Astrocyte (in vitro differentiated cells and primary cell): ENCODE measurements at regions not wholly inside any gene's neighbourhood (a gene's known extent, or its start where the extent isn't known, plus 50 kb on each side); places are given as distances from the start of the nearest gene placed in this dataset.

Source experiments
- DNase-seq: peaks from one replicate; pipeline ENCODE4 v3.0.0-alpha.2; 2010; ENCODE audit warnings: low read depth
- FAIRE-seq: peaks from 2 replicates; lab custom pipeline; 2011; peaks lifted over from hg19 to GRCh38; lab: Jason Lieb, UNC
- H2AFZ ChIP-seq: 2 replicates; pipeline ENCODE4 v1.6.0; 2012; ENCODE audit warnings: low read depth, low read length, inconsistent platforms
- H3K27ac ChIP-seq: 2 replicates; pipeline ENCODE4 v1.5.1; 2011; ENCODE audit warnings: low read depth, low read length, inconsistent platforms
- H3K27me3 ChIP-seq: 2 replicates; pipeline ENCODE4 v1.6.0; 2011; ENCODE audit warnings: low read length, inconsistent platforms; ENCODE audit not compliant: insufficient read depth
- H3K36me3 ChIP-seq: 2 replicates; pipeline ENCODE4 v1.5.1; 2011; ENCODE audit warnings: low read length, inconsistent platforms; ENCODE audit not compliant: insufficient read depth
- H3K4me1 ChIP-seq: 2 replicates; pipeline ENCODE4 v1.5.1; 2011; ENCODE audit warnings: low read length, inconsistent platforms; ENCODE audit not compliant: insufficient read depth
- H3K4me2 ChIP-seq: 2 replicates; pipeline ENCODE4 v1.6.0; 2012; ENCODE audit warnings: low read length, inconsistent platforms
- H3K4me3 ChIP-seq: 2 replicates; pipeline ENCODE4 v1.5.1; 2011; ENCODE audit warnings: low read depth, mild to moderate bottlenecking, low read length, inconsistent platforms; ENCODE audit not compliant: insufficient read depth
- H3K79me2 ChIP-seq: 2 replicates; pipeline ENCODE4 v1.6.0; 2012; ENCODE audit warnings: mild to moderate bottlenecking, low read length, inconsistent platforms; ENCODE audit not compliant: insufficient read depth
- H3K9ac ChIP-seq: 2 replicates; pipeline ENCODE4 v1.6.0; 2012; ENCODE audit warnings: mild to moderate bottlenecking, low read length, inconsistent platforms
- H3K9me3 ChIP-seq: 2 replicates; pipeline ENCODE4 v1.5.1; 2012; ENCODE audit warnings: low read depth, mild to moderate bottlenecking, low read length, inconsistent platforms; ENCODE audit not compliant: insufficient read depth
- H4K20me1 ChIP-seq: 2 replicates; pipeline ENCODE4 v1.6.0; 2012; ENCODE audit warnings: low read length, inconsistent platforms; ENCODE audit not compliant: insufficient read depth
- H3K27ac Mint-ChIP-seq: one replicate; pipeline ENCODE4 v1.8.0; 2021; ENCODE audit warnings: mild to moderate bottlenecking, mixed read lengths; ENCODE audit not compliant: unreplicated experiment
- H3K27me3 Mint-ChIP-seq: one replicate; pipeline ENCODE4 v1.8.0; 2021; ENCODE audit warnings: low read depth, mixed read lengths; ENCODE audit not compliant: unreplicated experiment
- H3K36me3 Mint-ChIP-seq: one replicate; pipeline ENCODE4 v1.8.0; 2021; ENCODE audit warnings: low read depth, mixed read lengths; ENCODE audit not compliant: unreplicated experiment
- H3K4me1 Mint-ChIP-seq: one replicate; pipeline ENCODE4 v1.8.0; 2021; ENCODE audit warnings: low read depth, mixed read lengths; ENCODE audit not compliant: unreplicated experiment
- H3K4me3 Mint-ChIP-seq: one replicate; pipeline ENCODE4 v1.8.0; 2021; ENCODE audit warnings: mild to moderate bottlenecking, moderate library complexity, mixed read lengths; ENCODE audit not compliant: unreplicated experiment
- H3K9me3 Mint-ChIP-seq: one replicate; pipeline ENCODE4 v1.8.0; 2021; ENCODE audit warnings: mild to moderate bottlenecking, mixed read lengths; ENCODE audit not compliant: unreplicated experiment
- EZH2 ChIP-seq: IDR thresholded peaks from 2 replicates; pipeline ENCODE4 v1.6.1; 2012; ENCODE audit warnings: mild to moderate bottlenecking, low read length, inconsistent platforms; ENCODE audit not compliant: insufficient read depth
- TF ChIP-seq, protein P1 (sequence below): IDR thresholded peaks from 2 replicates; pipeline ENCODE4 v1.5.1; 2011; ENCODE audit warnings: low read depth, mild to moderate bottlenecking, inconsistent platforms, low read length, moderate library complexity; ENCODE audit not compliant: insufficient read depth

DNA sequence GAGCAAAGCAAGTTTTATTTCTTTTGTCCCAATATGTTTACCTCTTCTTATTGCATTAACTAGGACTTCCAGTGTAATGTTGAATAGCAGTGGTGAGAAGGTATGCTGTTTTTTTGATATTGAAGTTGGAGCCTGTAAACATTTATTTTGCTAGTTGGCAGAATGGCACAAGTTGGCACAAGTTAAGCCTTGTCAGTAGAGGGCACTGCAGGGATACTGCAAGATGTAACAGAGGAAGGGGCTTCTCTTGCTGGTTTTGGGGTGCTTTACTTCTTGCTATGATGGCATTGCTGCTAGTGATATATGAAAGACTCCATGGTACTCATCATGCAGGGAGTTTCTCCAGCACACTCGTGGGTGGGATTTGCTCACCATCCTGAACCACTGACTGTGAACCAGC, 327.3 kb upstream of the ARX start:
- Histone ChIP-seq H4K20me1 (no peaks in the 10 kb centered on the region), H3K4me1 (no peaks in the 10 kb centered on the region), H2AFZ (no peak overlapping the region), H3K9me3 (no peaks in the 10 kb centered on the region), H3K36me3 (no peaks in the 10 kb centered on the region), H3K27ac (no peak overlapping the region), H3K27me3 (no peaks in the 10 kb centered on the region), H3K4me2 (no peak overlapping the region), H3K4me3 (no peak overlapping the region), H3K79me2 (no peaks in the 10 kb centered on the region), H3K9ac (no peak overlapping the region)
- no peak overlapping the region for H3K27ac Mint-ChIP-seq
- no peak for TF ChIP-seq EZH2
- TF ChIP-seq, protein P1, sequence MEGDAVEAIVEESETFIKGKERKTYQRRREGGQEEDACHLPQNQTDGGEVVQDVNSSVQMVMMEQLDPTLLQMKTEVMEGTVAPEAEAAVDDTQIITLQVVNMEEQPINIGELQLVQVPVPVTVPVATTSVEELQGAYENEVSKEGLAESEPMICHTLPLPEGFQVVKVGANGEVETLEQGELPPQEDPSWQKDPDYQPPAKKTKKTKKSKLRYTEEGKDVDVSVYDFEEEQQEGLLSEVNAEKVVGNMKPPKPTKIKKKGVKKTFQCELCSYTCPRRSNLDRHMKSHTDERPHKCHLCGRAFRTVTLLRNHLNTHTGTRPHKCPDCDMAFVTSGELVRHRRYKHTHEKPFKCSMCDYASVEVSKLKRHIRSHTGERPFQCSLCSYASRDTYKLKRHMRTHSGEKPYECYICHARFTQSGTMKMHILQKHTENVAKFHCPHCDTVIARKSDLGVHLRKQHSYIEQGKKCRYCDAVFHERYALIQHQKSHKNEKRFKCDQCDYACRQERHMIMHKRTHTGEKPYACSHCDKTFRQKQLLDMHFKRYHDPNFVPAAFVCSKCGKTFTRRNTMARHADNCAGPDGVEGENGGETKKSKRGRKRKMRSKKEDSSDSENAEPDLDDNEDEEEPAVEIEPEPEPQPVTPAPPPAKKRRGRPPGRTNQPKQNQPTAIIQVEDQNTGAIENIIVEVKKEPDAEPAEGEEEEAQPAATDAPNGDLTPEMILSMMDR = no peak
- no peak for DNase-seq
- no peaks in the 10 kb centered on the region for H3K9me3 Mint-ChIP-seq
- no peak overlapping the region for H3K4me3 Mint-ChIP-seq
- H3K36me3 Mint-ChIP-seq = no peaks in the 10 kb centered on the region
- peaks cover 3% of the 10 kb centered on the region for H3K27me3 Mint-ChIP-seq
- peak; percentile 60 for FAIRE-seq
- no peaks in the 10 kb centered on the region for H3K4me1 Mint-ChIP-seq

DNA sequence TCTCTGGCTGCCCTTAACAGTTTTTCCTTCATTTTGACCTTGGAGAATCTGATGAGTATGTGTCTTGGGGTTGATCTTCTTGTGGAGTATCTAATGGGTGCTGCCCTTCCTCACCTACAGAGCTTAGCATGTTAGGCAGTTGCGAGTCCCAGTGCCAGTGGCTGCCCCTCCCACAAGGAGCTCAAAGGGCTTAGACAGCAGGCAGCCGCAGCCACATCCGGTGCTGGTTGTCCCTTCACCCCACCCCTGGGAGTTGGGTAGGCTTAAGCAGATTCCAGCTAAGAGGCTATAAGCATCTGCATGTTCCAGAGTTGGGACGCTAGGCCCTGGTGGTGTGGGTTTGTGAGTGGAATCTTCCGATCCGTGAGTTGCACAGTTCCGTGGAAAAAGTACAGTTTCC, 322.1 kb upstream of the ARX start:
- Histone ChIP-seq H3K4me1 (no peaks in the 10 kb centered on the region), H3K79me2 (no peaks in the 10 kb centered on the region), H3K4me3 (no peak overlapping the region), H3K27me3 (no peaks in the 10 kb centered on the region), H4K20me1 (no peaks in the 10 kb centered on the region), H3K36me3 (no peaks in the 10 kb centered on the region), H3K9ac (no peak overlapping the region), H3K27ac (no peak overlapping the region), H3K9me3 (no peaks in the 10 kb centered on the region), H3K4me2 (no peak overlapping the region), H2AFZ (no peak overlapping the region)
- Mint-ChIP-seq H3K9me3 (no peaks in the 10 kb centered on the region), H3K36me3 (no peaks in the 10 kb centered on the region), H3K4me1 (no peaks in the 10 kb centered on the region), H3K4me3 (no peak overlapping the region), H3K27ac (no peak overlapping the region), H3K27me3 (no peaks in the 10 kb centered on the region)
- FAIRE-seq = peak; percentile 70
- no peak for DNase-seq
- TF ChIP-seq, protein P1 = no peak
- TF ChIP-seq EZH2 = no peak

DNA sequence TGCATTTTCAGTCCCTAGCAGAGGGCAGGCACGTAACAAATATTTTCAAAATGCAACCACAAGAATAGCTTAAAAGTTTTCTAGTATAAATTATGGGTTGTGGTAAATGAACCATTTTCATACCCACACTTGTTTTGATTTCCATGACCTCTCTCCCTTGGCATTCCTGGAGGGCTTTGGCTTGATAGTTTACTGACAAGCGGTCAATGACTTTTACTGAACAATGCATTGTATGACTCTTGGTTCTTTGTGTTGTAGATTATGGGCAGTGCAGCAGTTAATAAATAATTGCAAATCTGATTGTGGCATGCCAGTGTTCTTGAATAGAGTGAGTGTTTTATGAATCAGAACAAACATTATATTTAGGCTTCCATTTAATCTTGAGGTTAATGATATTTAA, 285.2 kb upstream of the ARX start:
- DNase-seq (no peak), FAIRE-seq (no peak)
- Mint-ChIP-seq H3K27ac (no peak overlapping the region), H3K4me1 (no peaks in the 10 kb centered on the region), H3K36me3 (no peaks in the 10 kb centered on the region), H3K27me3 (no peaks in the 10 kb centered on the region), H3K9me3 (peaks cover 2% of the 10 kb centered on the region), H3K4me3 (no peak overlapping the region)
- Histone ChIP-seq H3K27me3 (no peaks in the 10 kb centered on the region), H2AFZ (no peak overlapping the region), H3K36me3 (no peaks in the 10 kb centered on the region), H3K4me1 (no peaks in the 10 kb centered on the region), H3K4me2 (no peak overlapping the region), H3K9me3 (no peaks in the 10 kb centered on the region), H3K79me2 (no peaks in the 10 kb centered on the region), H4K20me1 (no peaks in the 10 kb centered on the region), H3K4me3 (no peak overlapping the region), H3K27ac (no peak overlapping the region), H3K9ac (no peak overlapping the region)
- TF ChIP-seq EZH2 = no peak
- TF ChIP-seq, protein P1 = no peak
